Mesodermal cell (in vitro differentiated cells): ENCODE measurements at regions not wholly inside any gene's neighbourhood (a gene's known extent, or its start where the extent isn't known, plus 50 kb on each side); places are given as distances from the start of the nearest gene placed in this dataset.

ENCODE experiments used
- H3K27ac ChIP-seq: 2 replicates; pipeline ENCODE4 v1.7.0; 2013; ENCODE audit warnings: mild to moderate bottlenecking, low read depth, low read length, moderate library complexity; ENCODE audit not compliant: severe bottlenecking
- H3K36me3 ChIP-seq: 2 replicates; pipeline ENCODE4 v1.7.1; 2013; ENCODE audit warnings: mild to moderate bottlenecking, low read length, moderate library complexity; ENCODE audit not compliant: control insufficient read depth, insufficient read depth
- H3K4me1 ChIP-seq: one replicate; pipeline ENCODE4 v1.7.1; 2013; ENCODE audit warnings: mild to moderate bottlenecking, low read length; ENCODE audit not compliant: insufficient read depth, control insufficient read depth, poor library complexity, severe bottlenecking
- H3K4me3 ChIP-seq: 2 replicates; pipeline ENCODE4 v1.7.0; 2013; ENCODE audit warnings: low read length, control low read depth, mild to moderate bottlenecking; ENCODE audit not compliant: insufficient read depth, poor library complexity, severe bottlenecking; ENCODE audit errors: extremely low read depth
- H3K9me3 ChIP-seq: 2 replicates; pipeline ENCODE4 v1.7.1; 2013; ENCODE audit warnings: mild to moderate bottlenecking, low read length, moderate library complexity; ENCODE audit not compliant: control insufficient read depth
- WGBS, 2 experiments: methylation state at CpG; one replicate each; pipeline ENCODE4 v1.1.5; 2013; ENCODE audit warnings: missing lambda C conversion rate in 2 of 2; ENCODE audit not compliant: insufficient coverage in 2 of 2; 5-methylcytosine and 5-hydroxymethylcytosine counted together

DNA sequence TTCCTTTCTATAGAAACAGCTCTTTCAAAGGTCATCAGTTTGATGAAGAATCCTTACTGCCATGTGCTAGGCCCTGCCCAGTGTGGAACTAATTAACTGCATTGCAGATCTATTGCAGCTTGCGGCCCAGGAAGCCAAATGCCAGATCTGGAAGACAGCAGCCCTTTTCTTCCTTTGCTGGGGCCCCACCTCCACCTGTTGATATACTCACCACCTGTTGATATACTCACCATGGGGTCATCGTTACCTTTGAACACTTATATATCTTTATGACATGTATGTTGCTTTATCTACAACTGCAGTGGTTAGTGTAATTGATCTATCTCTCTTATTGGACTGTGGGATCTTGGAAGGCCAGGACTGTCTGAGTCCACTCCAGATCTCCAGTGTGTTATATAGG is 292.5 kb downstream of the ATP23 start:
- Histone ChIP-seq H3K27ac (no peak overlapping the region), H3K36me3 (no peaks in the 10 kb centered on the region)
- 67 to 100% methylated on average over 1 of the region's 2 CpGs for WGBS, 2 experiments

DNA sequence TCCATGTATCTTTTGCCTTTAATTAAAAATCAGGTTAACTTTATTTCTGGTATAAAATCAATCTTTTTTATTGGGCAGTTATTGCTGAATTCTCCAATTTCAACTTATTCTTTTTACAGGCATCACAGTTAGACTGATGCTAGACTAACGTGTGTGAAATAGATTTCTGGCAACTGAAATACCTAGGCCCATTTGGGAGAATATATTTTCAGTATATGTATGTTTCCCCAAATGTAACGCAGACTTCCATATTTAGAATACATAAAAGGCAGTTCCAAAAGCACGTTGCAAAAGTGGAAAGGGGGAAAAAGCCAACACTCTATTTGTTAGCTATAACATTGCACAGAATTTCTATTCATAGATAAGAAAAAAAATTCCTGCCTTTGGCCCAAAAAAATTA is 297.0 kb downstream of the ATP23 start:
- H3K4me3 ChIP-seq, result no peak overlapping the region
- no peak overlapping the region for H3K27ac ChIP-seq
- no peaks in the 10 kb centered on the region for H3K4me1 ChIP-seq
- no peaks in the 10 kb centered on the region for H3K9me3 ChIP-seq
- H3K36me3 ChIP-seq, result no peaks in the 10 kb centered on the region
- no CpG with 5 or more reads among the region's 3 CpGs for WGBS, 2 experiments

More for the DNA sequence above, 292.5 kb downstream of the ATP23 start:
- H3K9me3 ChIP-seq, result no peaks in the 10 kb centered on the region
- H3K4me1 ChIP-seq, result no peaks in the 10 kb centered on the region
- no peak overlapping the region for H3K4me3 ChIP-seq

DNA sequence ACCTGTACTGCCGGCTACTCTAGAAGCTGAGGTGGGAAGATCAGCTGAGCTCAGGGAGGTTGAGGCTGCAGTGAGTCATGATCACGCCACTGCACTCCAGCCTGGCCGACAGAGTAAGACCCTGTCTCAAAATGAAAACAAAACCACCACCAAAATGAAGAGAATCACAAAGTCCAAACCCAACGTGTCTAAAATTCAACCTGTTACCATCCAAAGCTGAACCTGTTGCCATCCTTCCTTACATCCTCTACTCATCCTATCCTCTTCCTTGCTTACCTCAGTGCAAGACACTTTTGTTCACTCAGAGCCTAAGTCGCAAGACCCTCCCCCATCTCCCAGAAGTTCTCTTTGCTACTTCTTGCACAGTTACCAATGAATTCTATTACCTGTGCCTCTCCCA is 299.7 kb downstream of the ATP23 start:
- Histone ChIP-seq H3K36me3 (no peaks in the 10 kb centered on the region), H3K4me1 (no peaks in the 10 kb centered on the region), H3K9me3 (no peaks in the 10 kb centered on the region), H3K27ac (no peak overlapping the region), H3K4me3 (no peak overlapping the region)
- WGBS, 2 experiments, result 85 to 100% methylated on average over 3 of the region's 5 CpGs

DNA sequence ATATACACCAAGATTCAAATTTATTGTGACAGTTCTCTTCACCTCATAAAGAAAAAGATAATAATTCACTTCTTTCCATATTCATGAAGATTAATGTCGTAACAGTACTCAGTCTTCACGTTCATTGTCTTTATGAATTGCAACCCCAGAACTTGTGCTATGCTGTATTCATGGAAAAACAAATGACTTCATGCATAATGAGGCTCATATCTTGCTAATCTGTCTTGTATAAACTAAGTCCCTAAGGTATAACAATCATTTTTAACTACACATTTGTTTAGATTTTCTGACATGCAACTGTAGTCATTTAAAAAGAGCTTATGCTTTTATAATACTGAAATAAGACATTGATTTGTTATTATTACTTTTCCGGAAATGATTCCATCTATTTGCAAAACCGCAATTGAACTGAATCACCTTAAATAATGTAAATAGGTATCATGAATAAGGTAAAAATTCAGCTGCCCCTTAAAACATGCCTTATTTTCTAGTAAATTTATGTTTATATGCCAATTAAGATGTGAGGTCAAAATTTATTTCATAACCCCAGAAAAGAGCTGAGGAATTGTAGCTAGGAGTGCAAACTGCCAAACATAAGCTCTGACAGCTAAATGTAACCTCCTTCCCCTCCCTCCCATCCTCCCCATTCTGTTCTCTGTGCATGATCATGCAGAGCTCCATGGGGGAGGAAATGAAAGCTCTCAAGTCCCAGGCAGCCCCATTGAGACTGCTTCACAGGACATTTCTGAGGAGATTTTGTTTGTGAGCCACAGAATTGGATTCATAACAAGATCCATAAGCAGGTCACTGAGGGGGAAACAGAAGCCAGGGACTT is 301.6 kb downstream of the ATP23 start:
- no peaks in the 10 kb centered on the region for H3K36me3 ChIP-seq
- no peaks in the 10 kb centered on the region for H3K9me3 ChIP-seq
- no peaks in the 10 kb centered on the region for H3K4me1 ChIP-seq
- H3K4me3 ChIP-seq, result no peak overlapping the region
- WGBS, 2 experiments, result no CpG with 5 or more reads among the region's 4 CpGs
- no peak overlapping the region for H3K27ac ChIP-seq

DNA sequence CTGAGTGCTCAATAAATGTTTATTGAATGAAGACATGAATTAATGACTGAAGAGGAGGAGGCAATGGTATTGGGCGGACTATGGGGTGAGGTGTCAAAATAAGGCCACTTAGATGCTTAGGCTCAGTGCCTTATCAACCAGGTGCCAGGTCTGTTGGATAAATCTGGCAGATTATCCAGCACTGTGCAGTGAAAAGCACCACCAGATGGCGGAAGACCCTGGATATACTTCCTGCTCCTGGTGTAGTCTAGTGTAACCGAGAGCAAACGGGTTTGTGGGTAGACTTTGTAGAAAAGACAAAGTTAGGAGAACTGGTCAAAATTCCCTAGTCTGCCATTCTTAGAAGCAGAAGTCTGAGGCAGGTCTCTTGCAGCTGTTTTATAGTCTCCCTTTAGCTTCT is 306.3 kb downstream of the ATP23 start:
- 91 to 100% methylated on average over 4 of the region's 4 CpGs for WGBS, 2 experiments

DNA sequence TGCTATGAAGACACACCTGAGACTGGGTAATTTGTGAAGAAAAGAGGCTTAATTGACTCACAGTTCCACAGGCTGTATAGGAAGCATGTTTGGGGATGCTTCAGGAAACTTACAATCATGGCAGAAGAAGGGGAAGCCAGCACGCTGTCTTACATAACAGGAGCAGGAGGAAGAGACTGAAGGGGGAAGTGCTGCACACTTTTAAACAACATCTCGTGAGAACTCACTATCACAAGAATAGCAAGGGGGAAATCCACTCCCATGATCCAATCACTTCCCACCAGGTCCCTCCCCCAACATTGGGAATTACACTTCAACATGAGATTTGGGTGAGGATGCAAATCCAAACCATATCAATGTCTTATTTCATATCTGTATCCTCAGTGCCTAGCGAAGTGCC is 307.2 kb downstream of the ATP23 start:
- Histone ChIP-seq H3K4me1 (peaks cover 8% of the 10 kb centered on the region), H3K9me3 (no peaks in the 10 kb centered on the region), H3K36me3 (no peaks in the 10 kb centered on the region), H3K4me3 (no peak overlapping the region), H3K27ac (no peak overlapping the region)
- WGBS, 2 experiments, result 67% methylated on average over 2 of the region's 3 CpGs; no CpG with 5 or more reads in 1 of the 2 experiments

More for the DNA sequence above, 306.3 kb downstream of the ATP23 start:
- Histone ChIP-seq H3K36me3 (no peaks in the 10 kb centered on the region), H3K4me3 (no peak overlapping the region), H3K9me3 (no peaks in the 10 kb centered on the region), H3K4me1 (peaks cover 8% of the 10 kb centered on the region), H3K27ac (no peak overlapping the region)

DNA sequence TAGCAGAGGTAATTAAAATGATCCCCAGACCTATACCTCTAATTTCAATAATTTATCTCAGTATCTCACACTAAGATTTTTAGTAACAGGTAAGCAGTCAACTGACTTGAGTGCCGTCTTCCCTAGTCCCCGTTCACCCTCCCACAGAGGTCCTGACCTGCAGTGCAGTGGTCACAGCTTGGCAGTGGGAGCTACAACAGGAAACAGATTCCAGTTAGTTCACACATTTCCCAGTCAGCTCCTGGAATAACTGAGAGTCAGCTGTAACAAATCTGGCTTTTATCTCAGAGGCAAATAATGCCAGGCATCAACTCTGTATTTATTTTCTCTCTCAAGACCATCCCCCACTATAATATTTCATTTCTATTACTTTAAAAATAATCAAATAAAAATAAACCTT is 308.2 kb downstream of the ATP23 start:
- Histone ChIP-seq H3K4me3 (no peak overlapping the region), H3K36me3 (no peaks in the 10 kb centered on the region), H3K9me3 (no peaks in the 10 kb centered on the region), H3K27ac (no peak overlapping the region), H3K4me1 (peaks cover 8% of the 10 kb centered on the region)
- 41 to 77% methylated on average over 2 of the region's 2 CpGs for WGBS, 2 experiments

DNA sequence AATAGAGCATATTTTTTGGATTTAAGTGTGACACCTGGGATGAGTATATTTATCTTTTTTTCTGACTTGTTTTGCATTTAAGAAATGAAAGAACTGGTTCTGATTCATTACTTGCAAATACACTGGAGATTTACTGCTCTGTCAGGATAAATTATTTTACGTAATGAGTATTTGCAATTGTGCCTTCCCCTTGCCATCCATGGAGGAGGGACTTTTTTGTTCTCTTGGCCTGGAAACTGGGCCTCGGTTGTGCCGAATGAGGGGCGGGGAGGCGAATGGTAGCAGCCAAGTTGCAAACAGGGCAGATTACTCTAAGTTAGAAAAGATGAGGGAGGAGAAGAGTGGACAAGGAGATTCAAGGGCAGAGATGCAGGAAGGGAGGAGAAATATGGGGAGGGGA is 308.7 kb downstream of the ATP23 start:
- H3K36me3 ChIP-seq, result no peaks in the 10 kb centered on the region
- H3K27ac ChIP-seq, result no peak overlapping the region
- H3K4me1 ChIP-seq, result peaks cover 8% of the 10 kb centered on the region
- WGBS, 2 experiments, result 95 to 100% methylated on average over 1 to 5 of the region's 5 CpGs
- H3K9me3 ChIP-seq, result no peaks in the 10 kb centered on the region
- H3K4me3 ChIP-seq, result no peak overlapping the region

DNA sequence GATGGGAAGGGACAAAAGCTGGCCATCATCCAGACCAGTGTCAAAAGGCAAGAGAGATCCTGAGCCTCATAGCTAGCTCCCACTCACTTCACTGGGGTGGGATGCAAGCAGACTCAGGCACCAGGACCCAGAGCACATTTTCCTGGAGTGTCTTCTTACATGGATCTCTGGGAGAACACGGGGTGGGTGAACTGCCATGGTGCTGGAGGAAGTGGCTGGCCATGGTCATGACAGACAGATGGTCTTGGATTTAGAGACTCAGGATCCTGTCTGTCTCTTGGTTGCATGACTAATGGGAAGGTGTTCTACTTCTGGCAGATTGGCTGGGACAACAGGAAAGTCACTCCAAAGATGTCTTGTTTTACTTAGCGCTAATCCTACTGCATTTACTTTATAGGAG is 311.5 kb downstream of the ATP23 start:
- no peaks in the 10 kb centered on the region for H3K36me3 ChIP-seq
- H3K27ac ChIP-seq, result no peak overlapping the region
- peaks cover 8% of the 10 kb centered on the region for H3K4me1 ChIP-seq
- no peak overlapping the region for H3K4me3 ChIP-seq
- 88 to 100% methylated on average over 1 of the region's 2 CpGs for WGBS, 2 experiments
- H3K9me3 ChIP-seq, result no peaks in the 10 kb centered on the region

DNA sequence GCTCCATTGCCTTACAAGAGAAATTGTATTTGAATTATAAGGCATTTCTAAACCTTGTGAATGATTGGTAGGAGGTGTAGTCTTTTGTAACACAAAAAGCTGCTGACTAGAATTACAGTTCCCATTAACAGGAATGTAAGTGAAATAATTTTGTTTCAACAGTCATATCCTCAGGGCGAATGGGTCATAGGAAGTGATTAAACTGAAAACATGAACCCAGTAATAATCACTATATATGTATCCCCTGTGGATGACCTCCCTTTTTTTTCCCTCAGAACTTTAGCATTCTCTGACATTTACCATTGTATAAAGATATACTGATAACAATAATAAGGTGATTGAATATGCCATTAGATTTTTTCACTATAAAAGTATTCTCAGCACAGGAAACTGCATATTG is 312.3 kb downstream of the ATP23 start:
- WGBS, 2 experiments, result no CpG with 5 or more reads among the region's 1 CpG
- H3K27ac ChIP-seq, result no peak overlapping the region
- H3K9me3 ChIP-seq, result no peaks in the 10 kb centered on the region
- H3K4me3 ChIP-seq, result no peak overlapping the region
- H3K4me1 ChIP-seq, result peaks cover 8% of the 10 kb centered on the region
- no peaks in the 10 kb centered on the region for H3K36me3 ChIP-seq

DNA sequence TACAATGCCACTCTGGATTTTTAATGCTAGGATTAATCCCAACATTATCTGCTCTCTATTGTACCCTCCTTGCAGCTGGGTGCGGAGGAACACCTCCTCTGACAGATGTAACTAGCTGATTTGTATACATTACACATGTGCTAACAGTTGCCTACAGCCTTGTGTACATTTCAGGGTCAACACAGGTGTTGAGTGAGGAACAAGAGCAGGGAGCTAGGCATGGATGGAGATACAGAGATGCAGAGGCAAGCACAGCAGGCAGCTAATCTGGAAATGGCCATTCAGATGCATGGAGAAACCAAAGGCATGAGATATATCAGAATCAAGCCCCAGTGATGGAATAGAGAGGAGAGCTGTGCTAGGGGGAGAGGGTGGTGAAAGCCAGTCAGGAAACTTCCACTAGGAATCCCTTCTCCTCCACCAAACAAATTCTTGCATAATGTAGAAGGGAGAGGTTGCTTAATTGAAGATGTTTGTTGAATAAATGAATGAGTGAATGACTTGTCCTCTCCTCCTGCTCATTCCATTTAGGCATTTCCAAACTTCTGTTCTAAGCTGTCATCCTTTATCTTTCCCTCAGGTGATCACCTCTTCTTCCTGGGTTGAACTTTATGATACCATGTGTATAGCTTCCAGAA is 313.2 kb downstream of the ATP23 start:
- Histone ChIP-seq H3K27ac (no peak overlapping the region), H3K4me1 (peaks cover 7% of the 10 kb centered on the region), H3K9me3 (no peaks in the 10 kb centered on the region), H3K36me3 (no peaks in the 10 kb centered on the region), H3K4me3 (no peak overlapping the region)
- WGBS, 2 experiments, result no CpG with 5 or more reads among the region's 1 CpG
